ENCODE measurements at regions not wholly inside any gene's neighbourhood (a gene's known extent, or its start where the extent isn't known, plus 50 kb on each side); places are given as distances from the start of the nearest gene placed in this dataset.

GRCh38 chr1:106523497-106523896 is 533.0 kb upstream of the PRMT6 start:
- Histone ChIP-seq H3K27me3 (ENCODE audit: control insufficient read depth in 1 of 2, insufficient read depth in 2 of 2, low read length in 2 of 2) (no peaks in the 10 kb centered on the region), H3K9ac (ENCODE audit: low read length) (no peak overlapping the region), H3K9me3 (ENCODE audit: low read length) (no peaks in the 10 kb centered on the region), H3K4me3 (ENCODE audit: low read depth in 1 of 2, low read length in 2 of 2) (no peak overlapping the region), H3K27ac (ENCODE audit: low read depth, low read length) (no peak overlapping the region), H3K4me1 (ENCODE audit: insufficient read depth, low read length) (no peaks in the 10 kb centered on the region), H3K36me3 (ENCODE audit: insufficient read depth, low read length) (no peaks in the 10 kb centered on the region)

- no peaks in the 10 kb centered on the region for H3K9me3 ChIP-seq (ENCODE audit: low read length)
- H3K36me3 ChIP-seq (ENCODE audit: insufficient read depth, low read length), result no peaks in the 10 kb centered on the region
- H3K4me3 ChIP-seq (ENCODE audit: low read depth in 1 of 2, low read length in 2 of 2), result no peak overlapping the region
- no peak overlapping the region for H3K9ac ChIP-seq (ENCODE audit: low read length)
- H3K27ac ChIP-seq (ENCODE audit: low read depth, low read length), result no peak overlapping the region
- H3K4me1 ChIP-seq (ENCODE audit: insufficient read depth, low read length), result no peaks in the 10 kb centered on the region
- no peaks in the 10 kb centered on the region for H3K27me3 ChIP-seq (ENCODE audit: control insufficient read depth in 1 of 2, insufficient read depth in 2 of 2, low read length in 2 of 2)
Observed at GRCh38 chr1:106524631-106525030, 531.8 kb upstream of the PRMT6 start.

- H3K9ac ChIP-seq (ENCODE audit: low read length), result no peak overlapping the region
- no peaks in the 10 kb centered on the region for H3K36me3 ChIP-seq (ENCODE audit: insufficient read depth, low read length)
- H3K4me1 ChIP-seq (ENCODE audit: insufficient read depth, low read length), result no peaks in the 10 kb centered on the region
- no peak overlapping the region for H3K4me3 ChIP-seq (ENCODE audit: low read depth in 1 of 2, low read length in 2 of 2)
- H3K27ac ChIP-seq (ENCODE audit: low read depth, low read length), result no peak overlapping the region
- no peaks in the 10 kb centered on the region for H3K9me3 ChIP-seq (ENCODE audit: low read length)
- no peaks in the 10 kb centered on the region for H3K27me3 ChIP-seq (ENCODE audit: control insufficient read depth in 1 of 2, insufficient read depth in 2 of 2, low read length in 2 of 2)
Observed at GRCh38 chr1:106526650-106527049, 529.8 kb upstream of the PRMT6 start.

GRCh38 chr1:106534612-106535011 is 521.9 kb upstream of the PRMT6 start:
- Histone ChIP-seq H3K4me1 (ENCODE audit: insufficient read depth, low read length) (no peaks in the 10 kb centered on the region), H3K9me3 (ENCODE audit: low read length) (no peaks in the 10 kb centered on the region), H3K4me3 (ENCODE audit: low read depth in 1 of 2, low read length in 2 of 2) (no peak overlapping the region), H3K9ac (ENCODE audit: low read length) (no peak overlapping the region), H3K36me3 (ENCODE audit: insufficient read depth, low read length) (no peaks in the 10 kb centered on the region), H3K27ac (ENCODE audit: low read depth, low read length) (no peak overlapping the region), H3K27me3 (ENCODE audit: control insufficient read depth in 1 of 2, insufficient read depth in 2 of 2, low read length in 2 of 2) (no peaks in the 10 kb centered on the region)

- Histone ChIP-seq H3K27ac (ENCODE audit: low read depth, low read length) (no peak overlapping the region), H3K27me3 (ENCODE audit: control insufficient read depth in 1 of 2, insufficient read depth in 2 of 2, low read length in 2 of 2) (no peaks in the 10 kb centered on the region), H3K4me1 (ENCODE audit: insufficient read depth, low read length) (no peaks in the 10 kb centered on the region), H3K4me3 (ENCODE audit: low read depth in 1 of 2, low read length in 2 of 2) (no peak overlapping the region), H3K9me3 (ENCODE audit: low read length) (no peaks in the 10 kb centered on the region), H3K36me3 (ENCODE audit: insufficient read depth, low read length) (no peaks in the 10 kb centered on the region), H3K9ac (ENCODE audit: low read length) (no peak overlapping the region)
Observed at GRCh38 chr1:106536741-106537140, 519.7 kb upstream of the PRMT6 start.

- Histone ChIP-seq H3K27ac (ENCODE audit: low read depth, low read length) (no peak overlapping the region), H3K4me3 (ENCODE audit: low read depth in 1 of 2, low read length in 2 of 2) (no peak overlapping the region), H3K27me3 (ENCODE audit: control insufficient read depth in 1 of 2, insufficient read depth in 2 of 2, low read length in 2 of 2) (no peaks in the 10 kb centered on the region), H3K36me3 (ENCODE audit: insufficient read depth, low read length) (no peaks in the 10 kb centered on the region), H3K9me3 (ENCODE audit: low read length) (no peaks in the 10 kb centered on the region), H3K4me1 (ENCODE audit: insufficient read depth, low read length) (peaks cover 5% of the 10 kb centered on the region), H3K9ac (ENCODE audit: low read length) (no peak overlapping the region)
Observed at GRCh38 chr1:106548726-106549125, 507.7 kb upstream of the PRMT6 start.

GRCh38 chr1:106554294-106554693 is 502.2 kb upstream of the PRMT6 start:
- Histone ChIP-seq H3K27me3 (ENCODE audit: control insufficient read depth in 1 of 2, insufficient read depth in 2 of 2, low read length in 2 of 2) (no peaks in the 10 kb centered on the region), H3K9ac (ENCODE audit: low read length) (no peak overlapping the region), H3K27ac (ENCODE audit: low read depth, low read length) (no peak overlapping the region), H3K9me3 (ENCODE audit: low read length) (no peaks in the 10 kb centered on the region), H3K4me3 (ENCODE audit: low read depth in 1 of 2, low read length in 2 of 2) (no peak overlapping the region), H3K4me1 (ENCODE audit: insufficient read depth, low read length) (no peaks in the 10 kb centered on the region), H3K36me3 (ENCODE audit: insufficient read depth, low read length) (no peaks in the 10 kb centered on the region)

- no peaks in the 10 kb centered on the region for H3K4me1 ChIP-seq (ENCODE audit: insufficient read depth, low read length)
- no peak overlapping the region for H3K9ac ChIP-seq (ENCODE audit: low read length)
- no peaks in the 10 kb centered on the region for H3K27me3 ChIP-seq (ENCODE audit: control insufficient read depth in 1 of 2, insufficient read depth in 2 of 2, low read length in 2 of 2)
- H3K27ac ChIP-seq (ENCODE audit: low read depth, low read length), result no peak overlapping the region
- H3K4me3 ChIP-seq (ENCODE audit: low read depth in 1 of 2, low read length in 2 of 2), result no peak overlapping the region
- no peaks in the 10 kb centered on the region for H3K9me3 ChIP-seq (ENCODE audit: low read length)
- no peaks in the 10 kb centered on the region for H3K36me3 ChIP-seq (ENCODE audit: insufficient read depth, low read length)
Observed at GRCh38 chr1:106555571-106555970, 500.9 kb upstream of the PRMT6 start.

GRCh38 chr1:106564192-106564591 is 492.3 kb upstream of the PRMT6 start:
- H3K9ac ChIP-seq (ENCODE audit: low read length), result no peak overlapping the region
- no peaks in the 10 kb centered on the region for H3K9me3 ChIP-seq (ENCODE audit: low read length)

GRCh38 chr1:106568201-106568974 is 488.1 kb upstream of the PRMT6 start:
- H3K9ac ChIP-seq (ENCODE audit: low read length), result no peak overlapping the region
- H3K4me3 ChIP-seq (ENCODE audit: low read depth in 1 of 2, low read length in 2 of 2), result no peak overlapping the region
- H3K36me3 ChIP-seq (ENCODE audit: insufficient read depth, low read length), result no peaks in the 10 kb centered on the region
- no peaks in the 10 kb centered on the region for H3K27me3 ChIP-seq (ENCODE audit: control insufficient read depth in 1 of 2, insufficient read depth in 2 of 2, low read length in 2 of 2)
- no peaks in the 10 kb centered on the region for H3K9me3 ChIP-seq (ENCODE audit: low read length)
- H3K4me1 ChIP-seq (ENCODE audit: insufficient read depth, low read length), result no peaks in the 10 kb centered on the region
- H3K27ac ChIP-seq (ENCODE audit: low read depth, low read length), result no peak overlapping the region

More at GRCh38 chr1:106564192-106564591, 492.3 kb upstream of the PRMT6 start:
- H3K27me3 ChIP-seq (ENCODE audit: control insufficient read depth in 1 of 2, insufficient read depth in 2 of 2, low read length in 2 of 2), result no peaks in the 10 kb centered on the region
- no peaks in the 10 kb centered on the region for H3K36me3 ChIP-seq (ENCODE audit: insufficient read depth, low read length)
- no peak overlapping the region for H3K27ac ChIP-seq (ENCODE audit: low read depth, low read length)
- no peak overlapping the region for H3K4me3 ChIP-seq (ENCODE audit: low read depth in 1 of 2, low read length in 2 of 2)
- H3K4me1 ChIP-seq (ENCODE audit: insufficient read depth, low read length), result no peaks in the 10 kb centered on the region

GRCh38 chr1:106571109-106571508 is 485.4 kb upstream of the PRMT6 start:
- H3K4me3 ChIP-seq (ENCODE audit: low read depth in 1 of 2, low read length in 2 of 2), result no peak overlapping the region
- H3K4me1 ChIP-seq (ENCODE audit: insufficient read depth, low read length), result no peaks in the 10 kb centered on the region
- H3K27me3 ChIP-seq (ENCODE audit: control insufficient read depth in 1 of 2, insufficient read depth in 2 of 2, low read length in 2 of 2), result no peaks in the 10 kb centered on the region
- no peaks in the 10 kb centered on the region for H3K36me3 ChIP-seq (ENCODE audit: insufficient read depth, low read length)
- no peaks in the 10 kb centered on the region for H3K9me3 ChIP-seq (ENCODE audit: low read length)
- no peak overlapping the region for H3K9ac ChIP-seq (ENCODE audit: low read length)
- H3K27ac ChIP-seq (ENCODE audit: low read depth, low read length), result no peak overlapping the region

GRCh38 chr1:106584107-106584506 is 472.4 kb upstream of the PRMT6 start:
- no peak overlapping the region for H3K4me3 ChIP-seq (ENCODE audit: low read depth in 1 of 2, low read length in 2 of 2)

More at GRCh38 chr1:106584107-106584506, 472.4 kb upstream of the PRMT6 start:
- H3K9ac ChIP-seq (ENCODE audit: low read length), result no peak overlapping the region
- H3K27ac ChIP-seq (ENCODE audit: low read depth, low read length), result no peak overlapping the region
- no peaks in the 10 kb centered on the region for H3K27me3 ChIP-seq (ENCODE audit: control insufficient read depth in 1 of 2, insufficient read depth in 2 of 2, low read length in 2 of 2)
- H3K4me1 ChIP-seq (ENCODE audit: insufficient read depth, low read length), result no peaks in the 10 kb centered on the region
- H3K36me3 ChIP-seq (ENCODE audit: insufficient read depth, low read length), result no peaks in the 10 kb centered on the region
- H3K9me3 ChIP-seq (ENCODE audit: low read length), result no peaks in the 10 kb centered on the region

Data from muscle layer of colon (tissue), 2 donors.